ENCODE measurements at regions not wholly inside any gene's neighbourhood (a gene's known extent, or its start where the extent isn't known, plus 50 kb on each side); places are given as distances from the start of the nearest gene placed in this dataset.

DNA sequence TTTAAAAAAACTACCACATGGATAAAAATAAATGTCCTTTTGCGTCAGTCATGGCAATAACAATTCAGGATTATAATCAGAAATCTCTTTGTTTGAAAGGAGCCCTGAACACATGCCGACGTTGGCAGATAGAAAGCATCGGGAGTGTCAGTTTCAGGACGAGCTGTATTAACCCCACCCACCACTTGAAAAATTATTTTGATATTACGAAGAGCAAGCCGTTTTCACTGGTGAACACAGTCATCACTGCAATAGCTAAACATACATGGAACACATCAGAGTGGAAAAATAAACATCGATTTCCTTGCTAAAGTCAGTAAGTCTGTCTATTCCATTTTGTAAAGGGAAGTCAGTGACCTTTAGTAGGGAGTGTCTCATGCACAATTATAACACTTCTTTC lies 266.4 kb upstream of the FBXL7 start:
- Histone ChIP-seq H3K27me3 (ENCODE audit: control insufficient read depth, insufficient read depth, low read length) (no peaks in the 10 kb centered on the region), H3K4me2 (ENCODE audit: extremely low read depth, insufficient read depth, low read length) (peak overlapping the region; percentile 80)
- peak in 1 of 2 donors; percentile 30 for DNase-seq (ENCODE audit: low read depth in 2 of 2)

DNA sequence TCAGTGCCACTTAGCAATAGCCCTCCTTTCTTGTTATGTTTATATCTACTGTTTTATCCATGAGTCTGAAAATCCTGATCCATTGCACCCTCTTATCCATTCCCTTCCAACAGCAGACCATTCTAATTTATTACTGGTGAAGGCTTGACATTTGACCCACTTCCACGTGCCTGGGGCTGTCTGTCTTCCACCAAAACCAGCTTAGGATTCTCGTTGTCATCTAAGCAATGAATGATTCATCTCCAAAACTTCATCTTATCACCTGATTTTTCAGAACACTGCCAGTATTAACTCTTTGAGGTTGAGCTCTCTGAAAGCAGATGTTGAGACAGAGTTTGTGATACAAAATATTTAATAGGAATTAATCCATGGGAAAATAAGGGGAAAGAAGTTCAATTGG lies 277.8 kb upstream of the FBXL7 start:
- TF ChIP-seq, protein P1, sequence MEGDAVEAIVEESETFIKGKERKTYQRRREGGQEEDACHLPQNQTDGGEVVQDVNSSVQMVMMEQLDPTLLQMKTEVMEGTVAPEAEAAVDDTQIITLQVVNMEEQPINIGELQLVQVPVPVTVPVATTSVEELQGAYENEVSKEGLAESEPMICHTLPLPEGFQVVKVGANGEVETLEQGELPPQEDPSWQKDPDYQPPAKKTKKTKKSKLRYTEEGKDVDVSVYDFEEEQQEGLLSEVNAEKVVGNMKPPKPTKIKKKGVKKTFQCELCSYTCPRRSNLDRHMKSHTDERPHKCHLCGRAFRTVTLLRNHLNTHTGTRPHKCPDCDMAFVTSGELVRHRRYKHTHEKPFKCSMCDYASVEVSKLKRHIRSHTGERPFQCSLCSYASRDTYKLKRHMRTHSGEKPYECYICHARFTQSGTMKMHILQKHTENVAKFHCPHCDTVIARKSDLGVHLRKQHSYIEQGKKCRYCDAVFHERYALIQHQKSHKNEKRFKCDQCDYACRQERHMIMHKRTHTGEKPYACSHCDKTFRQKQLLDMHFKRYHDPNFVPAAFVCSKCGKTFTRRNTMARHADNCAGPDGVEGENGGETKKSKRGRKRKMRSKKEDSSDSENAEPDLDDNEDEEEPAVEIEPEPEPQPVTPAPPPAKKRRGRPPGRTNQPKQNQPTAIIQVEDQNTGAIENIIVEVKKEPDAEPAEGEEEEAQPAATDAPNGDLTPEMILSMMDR (conservative IDR thresholded peaks at IDR 0.05 in 1 of 2, IDR thresholded peaks at IDR 0.05 in 1 of 2; ENCODE audit: low read depth in 1 of 2, low read length in 2 of 2) = no peak
- TF ChIP-seq EZH2 (IDR thresholded peaks at IDR 0.05; ENCODE audit: low read length, missing control alignments) = no peak

More for the DNA sequence above, 266.4 kb upstream of the FBXL7 start:
- no peaks in the 10 kb centered on the region for H3K36me3 ChIP-seq (ENCODE audit: control insufficient read depth, insufficient read depth, low read length)
- TF ChIP-seq, protein P1 (conservative IDR thresholded peaks at IDR 0.05 in 1 of 2, IDR thresholded peaks at IDR 0.05 in 1 of 2; ENCODE audit: low read depth in 1 of 2, low read length in 2 of 2) = no peak
- no peak for TF ChIP-seq EZH2 (IDR thresholded peaks at IDR 0.05; ENCODE audit: low read length, missing control alignments)
- H3K9ac ChIP-seq (ENCODE audit: insufficient read depth, low read length) = peak overlapping the region; percentile 23
- no peaks in the 10 kb centered on the region for H4K20me1 ChIP-seq (ENCODE audit: control insufficient read depth, extremely low read depth, insufficient read depth, low read length)
- peak overlapping the region; percentile 91 for H2AFZ ChIP-seq (ENCODE audit: low read length)
- H3K4me3 ChIP-seq (replicated peaks in 1 of 4; ENCODE audit: control extremely low read depth in 1 of 4, insufficient read depth in 1 of 4, low read depth in 3 of 4, low read length in 4 of 4) = peak overlapping the region; percentile 12 to 31 (median 21)
- no peaks in the 10 kb centered on the region for H3K9me3 ChIP-seq (ENCODE audit: control insufficient read depth, insufficient read depth, low read depth, low read length)
- no peaks in the 10 kb centered on the region for H3K4me1 ChIP-seq (ENCODE audit: control insufficient read depth, extremely low read depth, insufficient read depth, low read length)
- H3K27ac ChIP-seq (ENCODE audit: insufficient read depth, low read length) = no peak overlapping the region
- H3K79me2 ChIP-seq (ENCODE audit: control insufficient read depth, insufficient read depth, low read length) = no peaks in the 10 kb centered on the region

DNA sequence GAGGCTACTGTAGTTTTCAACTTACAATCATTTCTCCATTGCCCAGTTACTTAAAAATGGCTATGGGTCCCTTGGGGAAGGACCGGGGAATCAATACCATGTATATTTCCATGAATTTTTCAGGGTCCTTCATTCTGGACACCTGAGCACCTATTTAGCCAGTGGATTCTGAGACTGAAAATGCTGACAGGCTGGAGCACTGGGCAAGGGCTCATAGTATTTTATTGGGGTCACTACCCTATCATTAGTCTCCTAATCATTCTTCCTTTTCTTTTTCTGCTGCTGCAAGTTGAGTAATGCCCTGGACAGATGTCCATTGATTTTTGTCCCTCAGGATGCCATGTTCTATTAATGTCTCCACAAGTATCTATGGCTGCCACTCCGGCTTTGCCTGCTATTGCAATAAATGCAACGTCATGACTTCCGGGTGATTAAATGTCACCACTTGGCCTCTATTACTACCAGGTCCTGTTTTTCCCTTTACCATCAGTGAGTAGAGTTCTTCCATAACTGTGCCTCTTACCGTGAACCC lies 279.3 kb upstream of the FBXL7 start:
- no peaks in the 10 kb centered on the region for H3K79me2 ChIP-seq (ENCODE audit: control insufficient read depth, insufficient read depth, low read length)
- H3K4me1 ChIP-seq (ENCODE audit: control insufficient read depth, extremely low read depth, insufficient read depth, low read length) = no peaks in the 10 kb centered on the region
- no peaks in the 10 kb centered on the region for H3K27me3 ChIP-seq (ENCODE audit: control insufficient read depth, insufficient read depth, low read length)
- no peak for DNase-seq (ENCODE audit: low read depth in 2 of 2)
- no peaks in the 10 kb centered on the region for H3K36me3 ChIP-seq (ENCODE audit: control insufficient read depth, insufficient read depth, low read length)
- no peak overlapping the region for H3K4me2 ChIP-seq (ENCODE audit: extremely low read depth, insufficient read depth, low read length)
- H3K9me3 ChIP-seq (ENCODE audit: control insufficient read depth, insufficient read depth, low read depth, low read length) = no peaks in the 10 kb centered on the region
- no peaks in the 10 kb centered on the region for H4K20me1 ChIP-seq (ENCODE audit: control insufficient read depth, extremely low read depth, insufficient read depth, low read length)
- TF ChIP-seq, protein P1 (conservative IDR thresholded peaks at IDR 0.05 in 1 of 2, IDR thresholded peaks at IDR 0.05 in 1 of 2; ENCODE audit: low read depth in 1 of 2, low read length in 2 of 2) = no peak
- TF ChIP-seq EZH2 (IDR thresholded peaks at IDR 0.05; ENCODE audit: low read length, missing control alignments) = no peak
- H3K9ac ChIP-seq (ENCODE audit: insufficient read depth, low read length) = no peak overlapping the region
- H3K27ac ChIP-seq (ENCODE audit: insufficient read depth, low read length) = no peak overlapping the region
- H2AFZ ChIP-seq (ENCODE audit: low read length) = no peak overlapping the region
- H3K4me3 ChIP-seq (replicated peaks in 1 of 4; ENCODE audit: control extremely low read depth in 1 of 4, insufficient read depth in 1 of 4, low read depth in 3 of 4, low read length in 4 of 4) = no peak overlapping the region

More for the DNA sequence above, 277.8 kb upstream of the FBXL7 start:
- Histone ChIP-seq H3K27me3 (ENCODE audit: control insufficient read depth, insufficient read depth, low read length) (no peaks in the 10 kb centered on the region), H3K36me3 (ENCODE audit: control insufficient read depth, insufficient read depth, low read length) (no peaks in the 10 kb centered on the region), H4K20me1 (ENCODE audit: control insufficient read depth, extremely low read depth, insufficient read depth, low read length) (no peaks in the 10 kb centered on the region), H3K9ac (ENCODE audit: insufficient read depth, low read length) (no peak overlapping the region), H3K9me3 (ENCODE audit: control insufficient read depth, insufficient read depth, low read depth, low read length) (no peaks in the 10 kb centered on the region), H3K4me2 (ENCODE audit: extremely low read depth, insufficient read depth, low read length) (no peak overlapping the region), H3K4me1 (ENCODE audit: control insufficient read depth, extremely low read depth, insufficient read depth, low read length) (no peaks in the 10 kb centered on the region), H3K27ac (ENCODE audit: insufficient read depth, low read length) (no peak overlapping the region), H3K79me2 (ENCODE audit: control insufficient read depth, insufficient read depth, low read length) (no peaks in the 10 kb centered on the region), H3K4me3 (replicated peaks in 1 of 4; ENCODE audit: control extremely low read depth in 1 of 4, insufficient read depth in 1 of 4, low read depth in 3 of 4, low read length in 4 of 4) (no peak overlapping the region), H2AFZ (ENCODE audit: low read length) (no peak overlapping the region)
- no peak for DNase-seq (ENCODE audit: low read depth in 2 of 2)
